Activated CD4-positive, alpha-beta T cell treated with anti-CD3 and anti-CD28 coated beads, Interleukin-2, amount 50 U/mL, for 4 hours (primary cell): ENCODE measurements at regions not wholly inside any gene's neighbourhood (a gene's known extent, or its start where the extent isn't known, plus 50 kb on each side); places are given as distances from the start of the nearest gene placed in this dataset.

ENCODE experiments used
- DNase-seq, 2 experiments: peaks; one replicate each; pipeline ENCODE4 v3.0.0-alpha.2; 2020

GRCh38 chr3:28743271-28743670 is 394.6 kb upstream of the AZI2 start:
- DNase-seq: no peak

GRCh38 chr3:28743831-28744230 is 395.2 kb upstream of the AZI2 start:
- no peak for DNase-seq

GRCh38 chr3:28745436-28745835 is 396.8 kb upstream of the AZI2 start:
- DNase-seq: no peak

- DNase-seq: no peak
Observed at GRCh38 chr3:28745916-28746617, 397.4 kb upstream of the AZI2 start.

GRCh38 chr3:28746990-28747389 is 398.4 kb upstream of the AZI2 start:
- no peak for DNase-seq

GRCh38 chr3:28751864-28752263 is 403.2 kb upstream of the AZI2 start:
- no peak for DNase-seq

GRCh38 chr3:28752290-28752689 is 403.7 kb upstream of the AZI2 start:
- DNase-seq: no peak

GRCh38 chr3:28756056-28756455 is 407.4 kb upstream of the AZI2 start:
- no peak for DNase-seq

- no peak for DNase-seq
Observed at GRCh38 chr3:28758115-28758514, 409.5 kb upstream of the AZI2 start.

GRCh38 chr3:28761375-28761774 is 412.8 kb upstream of the AZI2 start:
- no peak for DNase-seq

- DNase-seq: no peak
Observed at GRCh38 chr3:28765194-28765593, 416.6 kb upstream of the AZI2 start.

- no peak for DNase-seq
Observed at GRCh38 chr3:28768439-28768838, 419.8 kb upstream of the AZI2 start.

- DNase-seq: no peak
Observed at GRCh38 chr3:28777806-28778475, 429.3 kb upstream of the AZI2 start.

GRCh38 chr3:28780480-28780879 is 431.9 kb upstream of the AZI2 start:
- no peak for DNase-seq

- DNase-seq: no peak
Observed at GRCh38 chr3:28781053-28781452, 432.4 kb upstream of the AZI2 start.

GRCh38 chr3:28786446-28786845 is 437.8 kb upstream of the AZI2 start:
- DNase-seq: no peak

- DNase-seq: no peak
Observed at GRCh38 chr3:28788571-28788970, 439.9 kb upstream of the AZI2 start.

GRCh38 chr3:28791713-28792255 is 443.2 kb upstream of the AZI2 start:
- DNase-seq: no peak

- DNase-seq: no peak
Observed at GRCh38 chr3:28792604-28793003, 444.0 kb upstream of the AZI2 start.

GRCh38 chr3:28799084-28799483 is 450.5 kb upstream of the AZI2 start:
- DNase-seq: no peak

GRCh38 chr3:28800203-28800602 is 451.6 kb upstream of the AZI2 start:
- no peak for DNase-seq

- no peak for DNase-seq
Observed at GRCh38 chr3:28808068-28808467, 459.4 kb upstream of the AZI2 start.

- DNase-seq: no peak
Observed at GRCh38 chr3:28816017-28816416, 464.9 kb upstream of the RBMS3 start.

- DNase-seq: no peak
Observed at GRCh38 chr3:28824316-28824715, 456.6 kb upstream of the RBMS3 start.

GRCh38 chr3:28826840-28827239 is 454.0 kb upstream of the RBMS3 start:
- no peak for DNase-seq
